HG03575 (cell line): ENCODE measurements at regions not wholly inside any gene's neighbourhood (a gene's known extent, or its start where the extent isn't known, plus 50 kb on each side); places are given as distances from the start of the nearest gene placed in this dataset.

Source experiments
- ATAC-seq: cut with Tn5 transposase; IDR thresholded peaks from one replicate; pipeline ENCODE4 v1.9.1; 2021; ENCODE audit not compliant: unreplicated experiment, insufficient number of reproducible peaks, low FRiP score; ENCODE audit errors: extremely low read depth

DNA sequence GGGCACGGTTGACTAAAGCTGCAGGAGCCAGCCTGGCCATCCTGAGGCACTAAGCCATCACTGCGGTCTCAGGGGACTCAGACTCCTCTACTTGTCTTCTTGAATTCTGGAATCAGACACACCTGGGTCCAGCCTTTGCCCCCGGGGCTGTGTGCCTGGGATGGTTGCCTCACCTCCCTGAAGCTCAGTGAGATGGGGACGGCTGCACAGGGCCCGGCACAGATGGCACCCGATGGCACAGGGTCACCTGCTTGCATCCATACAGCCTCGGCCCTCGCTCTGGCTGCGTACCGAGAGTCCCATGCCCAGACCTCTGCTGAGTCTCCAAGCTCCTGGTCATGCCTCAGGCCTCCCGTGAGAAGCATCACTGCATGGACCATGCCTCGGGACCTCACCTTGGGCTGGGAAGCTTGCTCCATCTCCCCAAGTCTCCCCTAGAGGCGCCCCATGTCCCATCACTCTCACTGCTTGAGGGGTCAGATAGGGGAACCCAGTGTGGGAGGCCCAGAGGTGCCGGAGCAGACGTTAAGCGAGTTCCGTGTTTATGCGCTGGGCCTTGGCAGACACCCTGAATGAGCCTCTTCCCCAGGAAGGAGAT is 316.3 kb downstream of the SEC14L1 start:
- no peak for ATAC-seq

- ATAC-seq, result no peak
Measured at GRCh38 chr17:77457572-77458201, 316.9 kb downstream of the SEC14L1 start.

DNA sequence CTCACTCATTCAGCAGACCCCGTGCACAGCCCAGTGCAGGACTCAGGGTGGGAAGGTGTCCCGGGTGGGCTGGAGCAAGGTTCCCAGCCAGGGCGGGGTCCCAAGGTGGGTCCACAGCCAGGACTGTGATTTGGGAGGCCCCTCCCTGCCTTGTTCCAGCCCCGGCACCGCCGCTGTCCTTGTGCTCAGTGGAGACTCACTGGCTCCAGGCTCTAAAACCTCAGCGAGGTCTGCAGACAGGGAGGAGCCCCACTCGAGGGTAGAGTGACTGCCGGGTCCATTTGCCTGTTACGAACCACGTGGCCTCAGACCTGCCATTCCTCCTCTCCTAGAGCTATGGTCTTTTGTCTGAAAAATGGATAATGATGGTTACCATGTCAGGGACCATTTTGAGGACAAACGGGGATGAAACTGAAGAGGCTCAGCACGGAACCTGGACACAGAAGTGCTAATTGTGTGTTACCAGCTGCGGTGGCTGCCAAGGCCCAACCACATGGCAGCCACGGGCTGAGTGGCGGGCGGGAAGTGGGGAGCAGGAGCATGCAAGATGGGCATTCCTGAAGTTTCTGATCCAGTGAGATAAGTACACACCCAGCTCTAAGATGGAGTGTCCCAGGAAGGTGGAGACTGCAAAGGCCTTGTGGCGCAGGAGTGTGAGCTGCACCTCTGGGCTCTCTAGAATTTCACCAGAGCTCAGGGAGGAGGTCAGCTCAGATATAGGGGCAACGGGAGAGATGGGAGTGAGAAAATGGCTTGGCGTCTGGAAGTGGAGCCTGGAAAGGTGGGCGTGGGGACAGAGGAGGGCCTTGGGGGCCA is 317.6 kb downstream of the SEC14L1 start:
- no peak for ATAC-seq

DNA sequence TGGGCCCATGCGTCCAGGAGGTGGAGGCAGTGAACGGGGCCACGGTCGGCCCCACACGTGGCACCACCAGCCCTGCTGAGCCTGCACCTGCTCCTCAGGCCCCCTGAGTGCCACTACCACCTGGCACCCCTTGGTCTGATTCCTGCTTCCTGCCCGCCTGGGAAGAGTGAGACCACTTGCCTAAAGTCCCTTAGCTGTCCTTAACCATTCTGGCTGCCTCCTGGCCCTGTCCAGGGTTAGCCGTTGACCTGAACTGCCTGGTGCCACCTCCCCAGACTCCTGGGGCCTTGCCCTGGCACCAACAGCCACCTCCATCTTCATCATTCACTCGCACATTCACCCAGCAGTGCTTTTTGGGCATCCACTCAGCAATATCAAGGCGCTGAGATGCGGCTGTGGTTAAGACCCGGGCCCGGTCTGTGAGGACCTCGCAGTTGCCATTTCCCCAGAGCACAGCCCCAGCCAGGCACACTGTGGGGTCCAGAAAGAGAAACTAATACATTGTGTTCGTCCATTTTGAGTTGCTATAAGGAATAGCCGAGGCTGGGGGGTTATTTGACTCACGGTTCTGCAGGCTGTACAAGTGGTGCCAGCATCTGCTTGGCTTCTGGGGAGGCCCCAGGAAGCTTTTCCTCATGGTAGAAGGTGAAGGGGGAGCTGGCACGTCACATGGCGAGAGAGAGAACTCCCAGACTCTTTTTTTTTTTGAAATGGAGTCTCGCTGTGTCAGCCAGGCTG is 318.4 kb downstream of the SEC14L1 start:
- ATAC-seq, result no peak

DNA sequence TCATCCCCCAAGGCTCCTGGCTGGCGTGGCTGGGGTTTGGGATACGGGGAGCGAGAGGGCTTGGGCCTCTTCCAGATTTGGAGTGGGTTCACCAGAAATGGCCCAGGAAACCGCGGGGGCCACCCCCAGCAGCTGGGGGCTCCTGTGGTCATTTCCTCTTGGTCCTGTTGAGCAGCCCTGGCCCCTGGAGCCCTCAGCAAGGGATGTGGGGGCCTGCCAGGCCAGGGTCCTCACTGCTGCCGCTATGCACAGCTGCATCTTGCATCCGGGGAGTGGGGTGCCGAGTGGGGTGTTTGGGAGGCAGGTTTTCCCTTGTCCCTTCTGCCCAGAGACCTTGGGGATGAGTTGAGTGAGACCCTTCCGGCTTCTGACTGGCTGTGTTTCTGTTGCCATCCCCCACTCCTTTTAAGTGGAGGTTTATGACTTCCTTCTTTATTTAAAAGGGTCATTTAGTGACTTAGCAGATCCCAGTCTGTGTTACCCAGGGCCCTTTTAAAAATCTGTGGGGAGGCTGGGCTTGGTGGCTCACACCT is 319.8 kb downstream of the SEC14L1 start:
- ATAC-seq, result no peak

GRCh38 chr17:77461277-77462057 is 320.7 kb downstream of the SEC14L1 start:
- ATAC-seq, result no peak

DNA sequence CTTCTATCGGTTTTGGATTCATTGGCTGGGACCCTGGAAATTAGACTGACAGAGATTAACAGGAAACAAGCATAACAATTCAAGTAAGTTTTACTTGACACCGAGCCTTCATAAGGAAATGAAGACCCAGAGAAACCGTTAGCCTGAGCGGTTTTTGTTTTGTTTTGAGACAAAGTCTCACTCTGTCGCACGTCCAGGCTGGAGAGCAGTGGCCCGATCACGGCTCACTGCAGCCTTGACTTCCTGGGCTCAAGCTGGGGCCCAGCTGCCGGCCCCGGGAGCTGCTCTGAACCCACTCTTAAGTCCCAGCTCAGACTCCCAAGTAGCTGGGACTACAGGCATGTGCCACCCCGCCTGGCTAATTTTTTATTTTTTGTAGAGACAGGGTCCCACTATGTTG is 321.3 kb downstream of the SEC14L1 start:
- ATAC-seq, result no peak

DNA sequence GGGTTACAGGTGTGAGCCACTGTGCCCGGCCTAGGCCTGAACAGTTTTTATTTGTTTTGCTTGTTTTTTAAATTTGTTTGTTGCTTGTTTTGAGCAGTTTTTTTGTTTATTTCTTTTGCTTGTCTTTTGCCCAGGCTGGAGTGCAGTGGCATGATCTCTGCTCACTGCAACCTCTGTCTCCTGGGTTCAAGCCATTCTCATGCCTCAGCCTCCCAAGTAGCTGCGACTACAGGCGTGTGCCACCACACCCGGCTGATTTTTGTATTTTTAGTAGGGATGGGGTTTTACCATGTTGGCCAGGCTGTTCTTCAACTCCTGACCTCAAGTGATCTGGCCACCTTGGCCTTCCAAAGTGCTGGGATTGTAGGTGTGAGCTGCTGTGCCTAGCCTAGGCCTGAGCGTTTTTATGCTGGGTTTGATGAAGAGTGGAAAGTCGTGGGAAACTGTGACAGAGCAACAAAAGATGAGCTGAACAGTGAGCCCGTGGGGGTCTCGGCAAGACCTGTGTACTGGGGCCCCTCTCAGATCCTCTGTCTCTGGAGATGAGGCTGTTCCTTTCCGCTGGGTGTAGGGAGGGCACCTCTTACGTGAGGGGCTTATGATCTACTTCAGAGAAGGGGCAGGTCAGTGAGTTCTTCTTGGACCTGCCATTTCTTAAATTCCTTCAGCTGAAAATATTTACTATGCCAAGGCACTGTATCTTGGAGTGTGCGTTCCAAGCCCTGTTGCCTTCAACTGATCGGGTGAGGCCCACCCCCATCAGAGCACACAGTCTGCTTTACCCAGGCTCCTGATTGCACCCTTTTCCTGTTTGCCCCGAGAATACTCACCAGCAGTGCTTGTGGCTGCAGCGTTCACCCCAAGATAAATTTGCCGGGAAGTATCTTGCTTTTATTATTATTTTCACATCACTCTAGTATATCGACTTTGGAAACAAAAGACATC is 322.1 kb downstream of the SEC14L1 start:
- ATAC-seq, result no peak

DNA sequence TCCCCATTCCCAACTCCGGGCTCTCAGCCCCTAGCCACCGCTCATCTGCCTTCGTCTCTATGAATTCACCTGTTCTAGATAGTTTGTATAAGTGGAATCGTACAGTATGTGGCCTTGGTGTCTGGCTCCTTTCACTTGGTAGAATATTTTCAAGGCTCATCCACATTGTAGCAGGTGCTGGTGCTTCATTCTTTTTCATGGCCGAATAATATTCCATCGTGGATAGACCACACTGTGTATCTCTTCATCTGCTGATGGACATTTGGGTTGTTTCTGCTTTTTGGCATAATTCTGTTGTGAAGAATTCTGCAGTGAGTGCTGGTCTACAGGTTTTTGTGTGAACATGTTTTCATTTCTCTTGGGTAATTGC is 324.2 kb downstream of the SEC14L1 start:
- no peak for ATAC-seq

DNA sequence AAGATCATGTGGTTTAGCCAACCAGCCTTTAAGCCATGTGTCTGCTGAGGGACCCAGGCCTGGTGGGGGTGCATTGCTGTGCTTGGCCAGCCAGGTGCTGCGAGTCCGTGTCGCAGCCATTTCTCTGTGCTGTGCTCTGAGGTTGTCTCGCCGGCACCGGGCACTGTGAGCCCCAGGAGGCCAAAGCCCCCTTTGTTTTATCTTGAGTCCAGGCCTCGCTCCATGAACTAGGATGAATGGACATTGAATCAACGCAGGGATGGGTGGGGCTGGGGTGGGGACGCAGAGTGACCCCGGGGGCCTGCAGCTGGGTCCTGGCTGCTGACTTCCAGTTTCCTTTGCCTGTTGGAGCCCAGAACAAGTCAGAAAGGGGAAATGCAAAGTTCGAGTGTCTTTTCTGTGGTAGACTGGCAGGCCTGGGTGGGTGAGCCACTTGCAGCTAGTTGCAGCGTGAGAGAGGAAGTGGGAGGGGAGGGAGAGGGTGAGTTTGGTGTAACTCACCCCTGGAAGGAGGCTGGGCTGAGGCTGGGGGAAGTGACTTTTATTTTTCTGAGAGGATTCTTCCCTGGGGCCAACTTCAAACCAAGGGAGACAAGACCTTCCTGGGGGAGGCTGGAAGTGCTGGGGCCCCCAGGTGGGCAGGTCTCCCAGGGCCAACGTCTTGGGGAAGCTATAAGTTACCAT is 324.7 kb downstream of the SEC14L1 start:
- ATAC-seq, result no peak

GRCh38 chr17:77466140-77466539 is 325.4 kb downstream of the SEC14L1 start:
- no peak for ATAC-seq

DNA sequence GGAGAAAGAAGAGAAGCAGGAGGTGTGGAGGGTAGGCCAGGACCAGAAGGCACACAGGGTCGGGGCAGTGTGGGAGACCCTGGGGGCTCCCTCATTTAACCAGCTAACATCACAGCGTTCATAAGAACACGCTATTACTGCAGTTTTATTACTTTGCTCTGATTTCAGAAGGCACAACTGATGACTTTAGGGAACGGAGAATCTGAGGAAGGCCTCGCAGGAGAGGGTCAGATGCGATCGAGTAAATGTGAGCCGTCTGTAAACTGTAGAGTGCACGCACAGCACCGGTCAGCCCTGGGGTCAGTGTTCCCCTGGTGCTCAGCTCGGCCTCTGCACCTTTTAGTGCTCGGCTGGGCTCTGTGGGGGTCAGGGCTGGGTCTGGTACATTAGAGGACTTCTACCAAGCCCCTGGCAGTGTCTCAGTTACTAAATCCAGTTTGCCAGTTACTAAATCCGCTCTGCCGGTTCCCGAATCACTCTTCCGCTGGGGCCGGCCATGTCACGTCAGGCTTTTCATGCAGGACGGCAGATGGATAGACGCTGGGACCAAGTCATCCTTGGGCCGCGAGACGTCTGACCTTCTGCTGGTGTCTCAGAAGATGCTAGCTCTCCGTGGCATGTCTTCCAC is 325.9 kb downstream of the SEC14L1 start:
- no peak for ATAC-seq

GRCh38 chr17:77467521-77467920 is 326.8 kb downstream of the SEC14L1 start:
- ATAC-seq, result no peak

DNA sequence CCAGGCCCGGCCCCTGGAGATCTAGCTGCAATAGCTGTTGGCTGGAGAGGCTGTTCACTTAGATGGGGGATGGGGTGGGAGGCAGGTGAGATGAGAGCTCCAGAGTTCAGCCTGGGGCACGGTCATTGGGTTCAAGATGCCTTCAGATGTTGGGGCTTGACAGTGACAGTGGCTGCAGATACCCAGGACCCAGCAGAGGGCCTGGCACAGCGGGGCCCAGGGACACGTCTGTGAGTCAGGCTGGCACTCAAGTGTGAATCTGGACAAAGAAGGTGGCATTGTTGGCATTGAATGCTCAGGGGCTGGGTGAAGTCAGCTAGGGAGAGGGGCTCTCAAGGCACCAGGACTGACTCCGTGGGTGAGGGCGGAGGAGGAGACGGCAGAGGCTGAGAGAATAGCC is 328.1 kb downstream of the SEC14L1 start:
- no peak for ATAC-seq

GRCh38 chr17:77470330-77470786 is 329.6 kb downstream of the SEC14L1 start:
- no peak for ATAC-seq

DNA sequence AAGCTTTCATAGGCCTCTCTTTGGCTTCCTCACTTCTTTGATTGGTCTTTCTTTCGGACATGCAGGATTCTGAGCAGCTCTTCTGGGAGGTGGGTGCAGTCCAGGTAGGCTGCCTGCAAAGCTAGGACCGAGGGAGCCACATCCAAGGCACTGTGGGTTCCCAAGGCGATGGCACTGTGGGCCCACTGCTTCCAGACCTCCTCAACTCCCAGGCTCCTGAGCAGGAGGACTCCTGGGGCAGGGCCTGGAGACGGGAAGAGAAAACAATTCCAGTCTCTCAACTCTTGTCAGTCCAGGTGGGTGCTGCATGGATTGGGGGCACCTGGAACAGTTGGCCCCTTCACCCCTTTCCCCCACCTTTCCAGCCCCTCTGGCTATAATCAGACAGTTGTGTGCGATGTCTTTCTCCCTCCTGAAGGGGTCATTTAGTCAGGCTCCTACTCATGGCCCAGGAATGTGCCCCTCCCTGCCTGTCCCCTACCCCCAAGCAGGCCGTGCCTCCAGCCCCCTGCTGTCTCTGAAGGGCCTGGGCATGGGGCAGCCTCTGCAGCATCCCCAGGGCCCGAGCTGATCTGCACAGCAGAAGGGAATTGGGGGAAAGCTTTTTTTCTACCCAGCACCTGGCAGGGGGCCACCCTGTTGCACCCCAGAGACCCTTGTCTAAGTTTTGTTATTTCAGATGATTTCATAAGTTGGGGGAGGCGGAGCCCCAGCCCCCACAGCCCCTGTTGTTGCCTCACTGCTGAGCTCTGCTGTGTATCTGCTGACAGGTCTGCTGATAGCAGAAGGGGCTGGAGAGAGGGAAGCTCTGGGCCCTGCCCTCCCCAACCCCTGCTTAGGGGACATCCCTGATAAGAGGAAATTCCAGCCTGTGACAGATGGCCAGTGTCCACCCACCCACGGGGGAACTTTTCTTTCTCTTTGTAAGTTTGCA is 330.3 kb downstream of the SEC14L1 start:
- ATAC-seq, result no peak
